NCI-H2227 (cell line): ENCODE measurements at regions not wholly inside any gene's neighbourhood (a gene's known extent, or its start where the extent isn't known, plus 50 kb on each side); places are given as distances from the start of the nearest gene placed in this dataset.

Experiments
- DNase-seq: peaks from one replicate; lab custom pipeline; 2025; ENCODE audit not compliant: unreplicated experiment; lab: John Stamatoyannopoulos, UW

DNA sequence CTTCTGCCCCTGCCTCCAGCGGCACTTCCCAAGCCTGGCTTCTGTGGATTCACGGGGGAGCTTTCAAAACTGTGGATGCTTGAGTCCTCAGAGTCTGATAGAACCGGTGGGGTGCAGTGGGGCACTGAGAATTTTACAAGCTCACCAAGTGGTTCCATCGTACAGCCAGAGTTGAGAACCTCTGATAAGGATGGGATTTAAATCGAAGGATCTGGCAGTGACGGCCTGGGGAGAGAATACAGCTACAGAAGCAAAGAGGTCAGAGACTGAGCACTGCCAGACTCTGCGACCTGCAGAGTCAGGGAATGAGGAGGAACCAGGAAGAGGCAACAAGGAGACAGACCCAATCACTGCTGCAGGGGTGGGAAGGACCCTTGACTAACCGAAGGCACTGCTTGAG lies 124.6 kb upstream of the BOD1 start:
- DNase-seq, result no peak

DNA sequence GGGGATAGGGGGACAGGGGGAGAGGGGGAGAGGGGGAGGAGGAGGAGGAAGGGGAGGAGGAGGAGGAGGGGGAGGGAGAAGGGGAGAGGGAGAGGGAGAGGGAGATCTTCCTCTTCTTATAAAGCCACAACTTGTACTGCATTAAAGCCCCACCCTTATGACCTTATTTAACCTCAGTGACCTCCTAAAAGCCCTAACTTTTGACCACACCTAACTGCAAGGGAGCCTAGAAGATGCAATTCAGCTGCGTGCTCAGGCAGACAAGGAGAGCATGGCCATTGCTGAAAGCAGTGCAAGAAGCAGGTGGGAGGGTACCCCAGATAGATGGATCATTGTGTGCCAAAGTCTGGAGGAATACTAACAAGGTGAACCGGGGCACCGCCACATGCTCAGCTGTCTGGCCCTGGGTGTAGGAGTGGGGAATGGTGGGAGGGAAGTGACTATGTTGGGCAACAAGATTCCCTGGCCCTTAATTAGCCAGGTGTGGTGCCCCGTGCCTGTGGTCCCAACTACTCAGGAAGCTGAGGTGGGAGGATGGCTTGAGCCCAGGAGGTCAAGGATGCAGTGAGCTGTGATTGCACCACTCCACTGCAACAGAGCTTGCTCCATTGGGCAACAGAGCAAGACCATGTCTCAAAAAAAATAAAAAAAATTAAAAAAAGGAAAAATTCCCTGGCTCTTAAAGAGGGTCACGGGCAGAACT lies 125.4 kb upstream of the BOD1 start:
- no peak for DNase-seq

DNA sequence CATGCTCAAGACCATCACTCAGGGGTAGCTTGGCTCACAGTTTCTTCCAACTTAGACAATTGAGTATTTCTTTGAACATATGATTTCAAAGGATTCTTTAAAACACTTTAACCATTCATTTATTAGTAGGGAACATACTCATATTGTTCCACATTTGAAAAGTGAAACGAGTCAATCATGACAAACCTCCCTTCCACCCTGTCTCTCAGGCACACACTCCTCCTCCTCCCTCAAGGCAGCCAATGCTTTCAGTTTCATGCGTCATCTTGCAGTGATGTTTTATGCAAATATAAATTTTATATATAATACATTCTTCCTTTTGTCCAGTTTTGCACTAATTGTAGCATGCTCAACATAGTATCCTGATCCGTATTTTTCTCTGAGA lies 126.0 kb upstream of the BOD1 start:
- DNase-seq, result no peak

DNA sequence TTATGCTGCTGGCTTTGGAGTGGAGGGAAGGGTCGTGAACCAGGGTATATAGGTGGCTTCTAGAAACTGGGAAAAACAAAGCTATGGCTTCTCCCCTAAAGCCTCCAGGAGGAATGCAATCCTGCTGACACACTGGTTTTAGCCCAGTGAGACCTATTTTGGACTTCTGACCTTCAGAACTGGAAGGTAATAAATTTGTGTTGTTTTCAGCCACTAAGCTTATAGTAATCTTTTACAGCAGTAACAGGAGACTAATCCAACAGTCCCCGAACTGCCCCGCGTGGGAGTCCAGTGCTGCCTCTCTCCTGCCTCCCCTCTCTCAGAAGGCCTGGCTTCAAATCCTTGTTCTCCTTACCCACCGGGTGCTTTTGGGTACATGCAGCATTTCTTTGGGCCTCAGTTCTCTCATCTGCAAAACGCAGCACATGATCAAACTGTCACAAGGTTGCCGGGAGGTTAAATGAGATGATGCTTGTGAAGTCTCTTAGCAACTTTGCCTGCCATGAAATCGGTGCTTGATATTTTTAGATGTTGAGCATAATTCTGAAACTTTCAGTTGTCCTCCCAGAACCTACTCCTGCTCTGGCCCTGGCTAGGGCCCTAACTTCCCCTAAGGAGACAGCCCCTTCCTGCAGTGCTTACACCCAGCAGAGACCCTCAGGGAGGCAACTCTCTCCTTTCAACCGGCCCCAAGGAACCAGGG lies 127.3 kb upstream of the BOD1 start:
- DNase-seq, result no peak

DNA sequence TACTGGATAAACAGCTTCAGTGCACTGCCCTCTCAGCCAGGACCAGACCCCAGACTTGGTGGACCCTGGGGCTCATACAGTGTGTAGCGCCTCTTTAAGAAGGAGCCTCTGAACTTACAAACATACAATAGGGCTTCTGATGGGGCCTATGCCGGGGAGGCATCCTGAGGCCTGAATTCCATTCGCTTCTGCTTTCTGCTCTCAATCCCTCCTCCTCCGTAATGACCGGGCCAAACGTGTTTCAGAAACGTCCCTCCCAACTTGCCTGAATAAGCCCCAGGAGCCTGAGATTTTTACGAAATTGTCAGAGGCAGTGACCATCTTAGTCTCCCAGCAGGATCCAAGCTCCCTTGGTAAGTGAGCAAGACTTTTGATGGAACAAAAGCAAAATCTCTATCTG lies 128.1 kb upstream of the BOD1 start:
- no peak for DNase-seq

DNA sequence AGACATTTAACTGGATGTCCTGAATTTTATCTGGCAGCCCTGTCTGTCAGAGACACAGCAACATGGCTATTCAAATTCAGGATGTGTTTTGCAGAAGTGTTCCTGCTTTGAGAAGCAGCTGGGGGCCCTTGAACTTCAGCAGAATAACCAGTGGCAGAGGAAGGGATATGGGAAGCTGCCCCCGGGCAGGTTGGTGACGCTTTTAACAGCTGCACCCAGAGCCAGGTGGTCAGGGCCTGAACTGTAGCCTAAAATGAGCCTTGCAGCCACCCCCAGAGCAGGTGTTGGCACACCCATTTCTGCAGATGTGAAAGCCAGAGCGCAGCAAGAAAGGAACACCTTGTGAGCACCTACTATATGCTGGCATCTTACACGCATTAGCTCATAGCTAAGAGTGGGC lies 128.7 kb upstream of the BOD1 start:
- no peak for DNase-seq

DNA sequence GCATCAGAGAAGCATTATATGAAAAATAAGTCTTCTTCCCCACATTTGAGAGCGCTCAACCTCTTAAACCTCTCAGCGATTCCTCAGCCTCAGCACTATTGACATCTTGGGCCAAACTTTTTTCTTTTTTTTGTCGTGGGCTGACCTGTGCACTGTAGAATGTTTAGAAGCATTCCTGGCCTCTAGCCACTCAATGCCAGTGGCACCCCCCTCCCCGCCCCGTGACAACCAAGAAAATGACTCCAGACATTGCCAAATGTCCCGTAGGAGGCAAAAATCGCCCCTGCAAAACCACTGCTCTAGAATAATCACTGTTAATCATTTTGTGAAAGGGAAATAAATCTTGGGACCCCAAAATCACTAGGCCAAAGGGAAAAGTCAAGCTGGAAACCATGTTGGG lies 129.1 kb upstream of the BOD1 start:
- DNase-seq, result no peak

DNA sequence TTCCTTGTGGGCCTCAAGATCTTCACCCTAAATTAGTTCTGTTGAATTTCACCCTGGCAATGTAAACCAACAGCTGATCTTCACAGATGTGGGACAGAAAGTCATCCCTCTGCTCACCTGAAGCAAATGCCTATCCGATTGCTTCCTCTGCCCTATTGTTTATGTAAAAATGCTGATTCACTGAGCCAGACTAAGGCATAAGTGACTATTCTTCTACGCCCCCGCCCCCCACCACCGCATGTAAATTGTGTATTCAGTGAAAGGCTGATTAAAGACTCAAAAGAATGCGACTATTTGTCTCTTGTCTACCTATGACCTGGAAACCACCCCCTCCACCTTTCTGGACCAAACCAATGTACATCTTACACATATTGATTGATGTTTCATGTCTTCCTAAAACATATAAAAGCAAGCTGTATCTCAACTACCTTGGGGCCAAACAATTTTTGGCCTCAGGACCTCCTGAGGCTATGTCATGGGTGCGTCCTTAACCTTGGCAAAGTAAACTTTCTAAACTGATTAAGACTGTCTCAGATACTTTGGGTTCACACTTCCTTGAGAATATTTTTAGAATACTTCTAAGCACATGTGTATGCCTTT lies 129.7 kb upstream of the BOD1 start:
- DNase-seq, result no peak

DNA sequence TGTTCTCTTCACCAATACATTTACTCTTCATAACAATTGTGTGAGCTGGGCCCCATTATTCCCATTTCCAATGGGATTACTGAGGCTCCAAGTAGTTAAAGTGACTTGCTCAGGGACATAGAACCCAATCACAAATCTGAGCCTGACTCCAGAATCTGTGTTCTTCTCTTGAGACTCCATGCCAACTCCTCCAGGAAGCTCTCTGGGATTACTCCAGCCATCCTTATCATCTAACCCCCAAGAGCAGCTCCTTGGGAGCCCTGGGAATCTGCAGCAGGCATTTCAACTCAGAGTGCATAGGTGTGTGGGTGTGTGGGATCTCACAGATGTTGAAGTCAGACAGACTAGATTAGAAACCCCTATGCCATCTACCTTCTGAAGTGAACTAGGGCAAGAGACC lies 131.4 kb upstream of the BOD1 start:
- no peak for DNase-seq

DNA sequence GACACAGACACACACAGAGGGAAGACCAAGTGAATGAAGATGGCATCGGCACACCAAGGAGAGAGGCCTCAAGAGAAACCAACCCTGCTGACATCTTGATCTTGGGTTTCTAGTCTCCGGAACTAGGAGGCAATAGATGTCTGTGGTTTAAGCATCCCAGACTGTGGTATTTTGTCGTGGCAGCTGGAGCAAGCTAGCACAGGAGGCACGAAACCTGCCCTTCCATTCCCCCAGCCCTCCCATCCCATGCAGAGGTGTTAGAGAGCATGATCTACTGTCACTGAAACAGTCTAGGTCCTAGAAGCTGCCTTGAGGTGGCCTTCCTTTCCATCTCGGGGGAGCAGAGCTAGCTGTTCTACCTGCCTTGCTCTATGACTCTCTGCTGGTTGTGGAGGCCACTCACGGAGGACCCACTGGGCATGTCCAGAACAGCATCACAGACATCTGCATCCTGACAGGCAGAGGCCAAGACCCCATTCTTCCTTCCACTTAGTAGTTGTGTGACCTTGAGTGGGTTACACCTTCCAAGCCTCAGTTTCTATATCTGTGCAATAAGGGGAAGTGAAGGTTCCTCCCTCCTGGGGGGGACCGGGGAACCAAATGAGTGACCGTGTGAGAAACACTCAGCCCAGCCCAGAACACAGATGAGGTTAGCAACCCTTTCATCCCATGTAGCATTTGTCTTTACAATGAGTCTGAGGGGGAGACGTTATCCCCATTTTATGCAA lies 134.3 kb upstream of the BOD1 start:
- DNase-seq, result no peak

DNA sequence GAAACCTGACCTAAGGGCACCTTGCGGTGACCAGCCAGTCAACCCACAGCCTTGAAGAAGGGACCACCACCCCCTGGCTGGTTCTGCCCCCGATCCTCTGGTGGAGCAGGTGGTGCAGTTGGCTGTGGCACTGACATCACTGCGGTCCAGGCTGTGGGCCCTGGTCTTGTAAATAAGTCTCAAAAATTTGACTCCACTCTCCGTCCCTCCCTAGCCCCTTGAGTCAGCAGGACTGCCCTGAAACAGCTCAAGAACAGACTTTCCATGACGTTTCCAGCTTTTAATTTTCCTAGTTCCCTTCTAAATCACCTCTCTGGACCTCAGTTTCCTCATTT lies 134.8 kb upstream of the BOD1 start:
- no peak for DNase-seq

DNA sequence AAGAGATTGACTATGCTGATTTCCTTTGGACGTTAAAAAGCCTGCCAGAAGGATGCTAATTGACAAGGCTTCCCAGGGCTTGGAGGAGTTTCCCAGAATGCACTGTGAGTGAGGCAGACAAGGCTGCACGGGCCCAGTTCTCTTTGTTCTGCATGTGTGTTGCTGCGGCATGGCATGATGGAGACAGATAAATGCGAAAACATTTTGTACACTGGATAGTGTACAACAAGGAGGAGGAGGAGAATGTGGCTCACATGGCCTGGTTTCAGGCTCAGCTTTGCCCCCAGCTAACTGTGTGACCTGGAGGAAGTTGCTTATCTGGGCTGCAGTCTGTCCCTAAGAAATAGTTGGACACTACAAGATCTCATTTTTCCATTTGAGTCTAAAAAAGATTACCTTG lies 135.5 kb upstream of the CPEB4 start:
- DNase-seq, result no peak

DNA sequence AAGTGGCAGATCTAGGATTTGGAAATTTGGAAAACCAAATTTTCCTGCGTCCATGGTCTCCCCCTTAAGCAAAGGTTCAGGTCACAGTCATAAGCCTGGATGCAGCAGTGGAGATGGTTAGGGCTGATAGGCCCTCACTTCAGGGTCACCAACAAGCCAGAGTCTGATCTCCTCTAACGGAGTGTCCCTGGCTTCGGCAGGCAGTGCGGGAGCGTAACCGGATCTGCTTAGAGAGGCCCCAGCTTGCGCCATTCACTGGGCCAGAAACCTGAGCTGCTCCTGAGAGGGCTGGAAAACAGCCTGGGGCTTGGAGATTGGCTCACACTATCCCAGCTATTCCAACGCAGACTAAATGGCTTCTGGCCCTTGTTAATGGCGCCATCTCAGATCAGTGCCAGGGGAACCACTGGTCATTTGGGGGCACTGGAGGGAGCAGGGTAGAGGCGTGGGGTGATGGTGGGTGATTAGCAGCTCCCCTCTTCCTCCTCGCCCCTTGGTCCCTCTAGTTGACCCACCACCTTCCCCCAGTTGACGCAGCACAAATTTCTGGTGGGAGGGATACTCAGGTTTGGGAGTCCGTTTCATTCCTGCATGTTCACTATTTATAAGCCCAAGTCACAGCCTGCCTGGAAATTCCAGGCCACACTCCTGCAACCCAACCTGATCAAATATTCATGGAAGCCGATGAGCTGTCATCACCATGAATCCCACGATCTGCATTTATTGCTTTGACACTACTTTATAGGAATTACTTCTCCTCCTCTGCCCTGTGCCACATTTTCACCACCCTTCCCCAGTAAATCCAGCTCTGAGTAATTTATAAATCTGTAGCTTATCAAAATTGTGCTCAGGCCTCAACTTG lies 134.6 kb upstream of the CPEB4 start:
- no peak for DNase-seq

DNA sequence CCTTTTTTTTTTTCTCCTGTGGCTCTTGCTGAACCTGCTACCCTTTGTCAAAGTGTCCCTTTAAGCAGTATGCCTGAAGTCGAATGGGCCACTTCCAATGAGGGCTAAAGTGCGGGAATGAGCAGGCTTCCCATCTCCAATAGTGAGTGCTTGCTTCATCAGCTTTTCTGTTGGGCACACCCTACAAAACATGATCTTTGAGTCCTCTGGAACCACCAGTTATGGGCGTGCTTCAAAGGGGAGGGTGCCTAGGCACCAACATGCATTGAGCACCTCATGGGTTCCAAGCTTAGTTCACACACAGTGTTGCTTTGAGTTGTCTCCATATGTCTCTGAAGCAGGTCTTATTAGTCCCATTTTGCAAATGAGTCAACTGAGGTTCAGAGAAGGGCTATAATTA lies 132.8 kb upstream of the CPEB4 start:
- DNase-seq, result no peak

DNA sequence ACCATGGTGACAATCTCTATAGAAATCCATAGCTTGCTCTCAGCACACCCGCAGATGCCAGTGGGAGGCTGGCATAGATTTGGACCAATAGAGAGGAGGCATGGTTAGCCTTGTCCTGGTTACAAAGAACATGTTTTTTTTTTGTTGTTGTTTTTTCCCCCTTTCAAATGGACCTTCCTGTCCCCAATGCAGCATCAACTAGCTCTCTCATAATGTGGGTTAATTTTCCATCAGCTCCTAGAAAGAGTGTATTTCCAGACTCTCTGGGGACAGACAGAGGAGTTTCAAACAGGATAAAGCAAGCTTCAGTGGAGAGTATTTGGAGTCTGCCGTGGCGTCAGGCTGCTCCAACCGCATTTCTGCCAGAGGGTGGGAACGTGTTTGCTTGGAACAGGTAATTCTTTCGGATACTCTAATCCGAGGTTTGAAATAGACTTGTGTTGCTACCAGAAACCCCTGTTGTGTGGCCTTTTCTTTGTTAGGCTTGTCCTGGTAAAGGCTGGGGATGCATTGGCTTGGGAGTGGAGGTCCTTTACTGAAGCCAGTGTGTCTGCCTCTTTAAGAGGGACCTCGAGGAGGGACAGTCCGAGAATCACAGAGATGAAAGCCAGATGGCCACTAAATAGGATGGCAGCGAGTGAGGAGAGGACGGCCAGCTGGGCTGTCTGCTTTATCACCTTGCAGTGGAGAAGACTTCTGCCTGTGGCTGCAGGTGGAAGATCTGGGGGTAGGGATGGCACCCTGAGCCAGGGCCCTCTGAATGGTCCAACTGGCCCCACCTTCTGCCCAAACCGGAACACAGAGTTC lies 130.5 kb upstream of the CPEB4 start:
- no peak for DNase-seq

DNA sequence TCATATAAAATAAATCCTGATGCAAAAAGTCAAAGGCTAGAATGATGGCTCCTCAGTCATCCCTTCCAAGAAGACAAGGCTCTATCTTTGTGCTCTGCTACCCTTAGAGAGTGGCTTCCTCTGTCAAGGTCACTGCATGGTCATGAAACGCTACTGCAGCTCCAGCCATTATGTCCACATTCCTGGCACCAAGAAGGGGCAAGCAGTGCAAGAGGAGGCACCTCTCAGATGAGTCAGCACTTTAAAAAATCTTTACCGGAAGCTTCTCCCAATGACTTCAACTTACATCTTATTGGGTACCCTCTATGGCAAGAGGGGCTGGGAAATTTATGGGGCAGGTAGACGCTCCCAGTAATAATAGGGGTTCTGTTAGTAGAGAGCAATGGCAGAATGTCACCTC lies 129.5 kb upstream of the CPEB4 start:
- DNase-seq, result no peak

DNA sequence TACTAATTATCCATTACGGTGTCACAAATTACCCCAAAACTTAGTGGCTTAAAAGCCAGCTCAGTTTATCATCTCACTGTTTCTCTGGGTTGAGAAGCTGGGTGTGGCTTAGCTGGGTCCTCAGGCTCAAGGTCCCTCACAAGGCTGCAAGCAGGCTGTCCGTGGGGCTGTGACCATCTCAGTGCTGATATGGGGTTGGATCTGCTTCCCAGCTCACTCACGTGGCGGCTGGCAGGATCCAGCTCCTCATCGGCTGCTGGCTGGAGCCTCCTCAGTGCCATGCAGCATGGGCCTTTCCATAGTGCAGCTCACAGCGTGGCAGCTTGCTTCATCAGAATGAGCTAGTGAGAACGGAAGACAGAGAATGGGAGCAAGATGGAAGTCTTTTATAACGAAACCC lies 128.5 kb upstream of the CPEB4 start:
- DNase-seq, result no peak

DNA sequence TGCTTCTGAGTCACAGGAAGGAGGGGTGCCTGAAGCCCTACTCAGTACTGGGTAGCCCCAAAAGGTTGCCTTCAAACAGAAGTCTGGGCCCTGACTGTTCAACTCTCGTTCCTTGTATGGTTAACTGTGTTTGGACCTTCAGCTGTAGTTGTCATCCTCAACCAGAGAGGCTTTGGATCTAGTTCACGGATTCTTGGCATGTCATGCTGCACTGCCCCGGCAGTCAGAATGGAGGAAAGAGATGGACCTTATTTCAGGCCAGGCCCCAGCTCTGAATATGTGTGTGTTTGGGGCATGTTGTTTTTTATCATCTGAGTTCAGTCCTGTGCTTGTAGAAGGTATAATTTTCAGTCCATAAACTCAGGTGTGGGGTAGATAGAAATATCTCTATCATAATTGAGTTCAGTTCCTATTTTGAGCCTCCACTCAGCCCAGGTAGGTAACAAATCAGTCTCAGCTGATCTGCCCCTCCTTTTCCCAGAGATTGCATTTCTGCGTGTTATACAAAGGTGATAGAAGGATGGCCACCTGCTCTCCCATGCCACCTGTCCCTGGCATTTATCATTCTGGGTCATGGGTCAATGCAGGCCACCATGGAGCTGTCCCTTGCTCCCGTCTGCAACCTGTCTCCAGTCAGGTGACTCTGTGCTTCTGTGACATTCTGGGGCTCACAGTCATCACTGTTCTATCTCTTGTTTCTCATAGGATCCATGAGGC lies 127.5 kb upstream of the CPEB4 start:
- DNase-seq, result no peak

DNA sequence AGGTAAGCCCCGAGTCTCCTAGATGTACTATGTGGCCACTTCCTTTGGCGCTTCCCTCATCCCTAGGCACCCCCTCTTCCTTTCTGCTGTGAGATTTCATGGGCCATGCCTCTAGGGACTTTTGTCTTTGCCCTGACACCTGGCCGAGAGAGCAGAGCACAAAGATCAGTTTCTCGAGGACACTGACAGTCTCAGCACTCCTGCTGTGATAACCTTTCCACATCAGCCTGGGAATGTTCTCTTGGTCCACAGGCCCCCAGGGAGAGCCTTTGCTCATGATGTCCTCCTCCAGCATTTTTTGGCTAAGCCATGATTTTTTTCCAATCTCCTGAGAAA lies 127.0 kb upstream of the CPEB4 start:
- no peak for DNase-seq

DNA sequence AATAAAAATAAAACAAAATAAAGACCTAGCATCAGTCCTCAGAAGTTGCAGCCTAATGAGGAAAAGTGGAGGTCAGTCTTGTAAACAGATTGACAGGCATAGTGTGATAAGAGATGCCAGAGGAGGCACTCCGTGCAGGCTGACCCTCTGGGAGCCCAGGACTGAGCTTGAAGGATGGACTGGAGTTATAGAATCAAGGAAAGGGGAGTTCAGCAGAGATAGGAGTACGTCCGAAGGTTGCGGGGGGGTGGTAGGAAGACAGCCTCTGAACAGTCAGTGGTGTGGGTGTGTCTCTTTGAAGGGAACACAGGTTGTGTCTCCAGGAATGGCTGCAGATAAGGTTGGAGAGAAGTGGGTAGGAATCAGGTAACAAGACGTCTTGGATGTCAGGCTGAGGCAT lies 126.1 kb upstream of the CPEB4 start:
- no peak for DNase-seq
